Activated CD4-positive, alpha-beta T cell treated with anti-CD3 and anti-CD28 coated beads for 36 hours (primary cell): ENCODE measurements at regions not wholly inside any gene's neighbourhood (a gene's known extent, or its start where the extent isn't known, plus 50 kb on each side); places are given as distances from the start of the nearest gene placed in this dataset.
A peak's percentile ranks its signal among the peaks of the same experiment; 100 is the strongest.
"Not testable (repeated sequence)": the region's sequence is repeated elsewhere in the genome, so short reads cannot be mapped to it uniquely, and the experiment has no call there.

Experiments used
- ATAC-seq: fragments of 200-7000 bp; cut with Tn5 transposase; one replicate; pipeline ENCODE4 v1.10.0; 2021; ENCODE audit warnings: mild to moderate bottlenecking, moderate library complexity
- CTCF ChIA-PET: fragments of 350-600 bp; sonication (Branson Sonifier 250); formaldehyde crosslinking; loops from one replicate; lab custom pipeline; 2021; ENCODE audit warnings: antibody characterized with exemption; lab: Charles Lee
- POLR2A ChIA-PET: fragments of 350-600 bp; sonication (Branson Sonifier 250); formaldehyde crosslinking; loops from one replicate; lab custom pipeline; 2021; ENCODE audit warnings: antibody characterized with exemption, inconsistent platforms; lab: Charles Lee
- DNase-seq: peaks from one replicate; pipeline ENCODE4 v3.0.0-alpha.2; 2020
- H3K27ac Mint-ChIP-seq: one replicate; pipeline ENCODE4 v1.8.0; 2021; ENCODE audit warnings: mixed read lengths
- H3K27me3 Mint-ChIP-seq: one replicate; pipeline ENCODE4 v1.8.0; 2021; ENCODE audit warnings: mixed read lengths
- H3K36me3 Mint-ChIP-seq: one replicate; pipeline ENCODE4 v1.8.0; 2021; ENCODE audit warnings: low read depth, mixed read lengths
- H3K4me1 Mint-ChIP-seq: one replicate; pipeline ENCODE4 v1.8.0; 2021; ENCODE audit warnings: mixed read lengths
- H3K4me3 Mint-ChIP-seq: one replicate; pipeline ENCODE4 v1.8.0; 2021; ENCODE audit warnings: mild to moderate bottlenecking, moderate library complexity, mixed read lengths
- H3K9me3 Mint-ChIP-seq: one replicate; pipeline ENCODE4 v1.8.0; 2021; ENCODE audit warnings: low read depth, mixed read lengths
- intact Hi-C, 2 experiments: fragments of 100-400 bp; cut with DNase I in 1 of 2; cut with micrococcal nuclease in 1 of 2; formaldehyde crosslinking; loops; one replicate each; pipeline versions ENCODE4 v1.14.2 to v1.15.1; 2022 to 2024; cut with DNase I, micrococcal nuclease

- no peak for DNase-seq
- intact Hi-C loops = no loop called here
- Mint-ChIP-seq H3K27ac (no peak overlapping the region), H3K9me3 (no peaks in the 10 kb centered on the region), H3K27me3 (no peaks in the 10 kb centered on the region), H3K4me3 (no peak overlapping the region), H3K4me1 (peaks cover 9% of the 10 kb centered on the region), H3K36me3 (no peaks in the 10 kb centered on the region)
- peak; percentile 39 for ATAC-seq
- CTCF ChIA-PET = interaction anchor here (1.1 kb wide), 1 partner anchor 8 kb away, joined by 3 read pairs; no protein-coding TSS in a partner anchor
- POLR2A ChIA-PET = no interaction called here
Observed at GRCh38 chr17:14559264-14560119, 258.6 kb downstream of the HS3ST3B1 start.

- POLR2A ChIA-PET = no interaction called here
- ATAC-seq (no peak), DNase-seq (no peak)
- no peak overlapping the region for H3K27ac Mint-ChIP-seq
- no peaks in the 10 kb centered on the region for H3K27me3 Mint-ChIP-seq
- intact Hi-C loops = no loop called here
- CTCF ChIA-PET = no interaction called here
- no peaks in the 10 kb centered on the region for H3K36me3 Mint-ChIP-seq
- no peaks in the 10 kb centered on the region for H3K9me3 Mint-ChIP-seq
- H3K4me1 Mint-ChIP-seq = peaks cover 9% of the 10 kb centered on the region
- H3K4me3 Mint-ChIP-seq = no peak overlapping the region
Observed at GRCh38 chr17:14557480-14557879, 256.6 kb downstream of the HS3ST3B1 start.

GRCh38 chr17:14553847-14554246, 253.0 kb downstream of the HS3ST3B1 start:
- no peak overlapping the region for H3K27ac Mint-ChIP-seq
- H3K27me3 Mint-ChIP-seq = no peaks in the 10 kb centered on the region
- CTCF ChIA-PET = interaction anchor here (0.6 to 1.2 kb wide), 2 partner anchors 28 to 282 kb away, joined by 3 read pairs; no protein-coding TSS in a partner anchor
- no peak for DNase-seq
- intact Hi-C loops = loop anchor here in 1 of 2 experiments (5.0 kb wide), 2 partner anchors 252 to 957 kb away; partner anchors contain the start of gene HS3ST3B1
- no peak for ATAC-seq
- POLR2A ChIA-PET = no interaction called here
- peaks cover 3% of the 10 kb centered on the region for H3K4me1 Mint-ChIP-seq
- H3K36me3 Mint-ChIP-seq = no peaks in the 10 kb centered on the region
- no peak overlapping the region for H3K4me3 Mint-ChIP-seq
- H3K9me3 Mint-ChIP-seq = no peaks in the 10 kb centered on the region

- ChIA-PET CTCF (interaction anchor here (0.7 kb wide), 1 partner anchor 8 kb away, joined by 4 read pairs; no protein-coding TSS in a partner anchor), POLR2A (no interaction called here)
- H3K9me3 Mint-ChIP-seq = no peaks in the 10 kb centered on the region
- H3K4me3 Mint-ChIP-seq = no peak overlapping the region
- intact Hi-C loops = loop anchor here in 1 of 2 experiments (5.0 kb wide), 2 partner anchors 250 to 955 kb away; partner anchors contain the start of gene HS3ST3B1
- peaks cover 3% of the 10 kb centered on the region for H3K4me1 Mint-ChIP-seq
- DNase-seq (no peak), ATAC-seq (no peak)
- H3K36me3 Mint-ChIP-seq = no peaks in the 10 kb centered on the region
- no peak overlapping the region for H3K27ac Mint-ChIP-seq
- no peaks in the 10 kb centered on the region for H3K27me3 Mint-ChIP-seq
Observed at GRCh38 chr17:14552306-14552705, 251.4 kb downstream of the HS3ST3B1 start.

GRCh38 chr17:14547556-14547955, 246.7 kb downstream of the HS3ST3B1 start:
- CTCF ChIA-PET = no interaction called here
- POLR2A ChIA-PET = no interaction called here
- DNase-seq (no peak), ATAC-seq (no peak)
- intact Hi-C loops = no loop called here
- Mint-ChIP-seq H3K9me3 (peaks cover 2% of the 10 kb centered on the region), H3K4me3 (no peak overlapping the region), H3K27ac (no peak overlapping the region), H3K27me3 (peaks cover 1% of the 10 kb centered on the region), H3K4me1 (peaks cover 5% of the 10 kb centered on the region), H3K36me3 (no peaks in the 10 kb centered on the region)

- no peak overlapping the region for H3K4me3 Mint-ChIP-seq
- intact Hi-C loops = no loop called here
- no peak overlapping the region for H3K27ac Mint-ChIP-seq
- ChIA-PET CTCF (no interaction called here), POLR2A (no interaction called here)
- H3K9me3 Mint-ChIP-seq = peaks cover 2% of the 10 kb centered on the region
- DNase-seq (no peak), ATAC-seq (no peak)
- H3K36me3 Mint-ChIP-seq = no peaks in the 10 kb centered on the region
- H3K27me3 Mint-ChIP-seq = peaks cover 1% of the 10 kb centered on the region
- H3K4me1 Mint-ChIP-seq = peaks cover 5% of the 10 kb centered on the region
Observed at GRCh38 chr17:14547016-14547415, 246.1 kb downstream of the HS3ST3B1 start.

GRCh38 chr17:14545156-14545906, 244.4 kb downstream of the HS3ST3B1 start:
- intact Hi-C loops = no loop called here
- Mint-ChIP-seq H3K9me3 (peaks cover 2% of the 10 kb centered on the region), H3K36me3 (no peaks in the 10 kb centered on the region), H3K27ac (no peak overlapping the region), H3K4me1 (peaks cover 2% of the 10 kb centered on the region), H3K4me3 (no peak overlapping the region), H3K27me3 (peaks cover 1% of the 10 kb centered on the region)
- CTCF ChIA-PET = no interaction called here
- no peak for DNase-seq
- POLR2A ChIA-PET = no interaction called here
- no peak for ATAC-seq

GRCh38 chr17:14541714-14542113, 240.8 kb downstream of the HS3ST3B1 start:
- DNase-seq (no peak), ATAC-seq (no peak)
- Mint-ChIP-seq H3K36me3 (no peaks in the 10 kb centered on the region), H3K9me3 (peaks cover 2% of the 10 kb centered on the region), H3K27me3 (peaks cover 1% of the 10 kb centered on the region), H3K4me3 (no peak overlapping the region), H3K27ac (no peak overlapping the region), H3K4me1 (peaks cover 2% of the 10 kb centered on the region)
- intact Hi-C loops = no loop called here
- ChIA-PET CTCF (no interaction called here), POLR2A (no interaction called here)

GRCh38 chr17:14539801-14540200, 238.9 kb downstream of the HS3ST3B1 start:
- POLR2A ChIA-PET = no interaction called here
- Mint-ChIP-seq H3K9me3 (peaks cover 2% of the 10 kb centered on the region), H3K36me3 (no peaks in the 10 kb centered on the region), H3K27me3 (peaks cover 1% of the 10 kb centered on the region), H3K27ac (no peak overlapping the region), H3K4me1 (no peaks in the 10 kb centered on the region), H3K4me3 (no peak overlapping the region)
- intact Hi-C loops = no loop called here
- ATAC-seq (no peak), DNase-seq (no peak)
- CTCF ChIA-PET = interaction anchor here (0.7 to 1.2 kb wide), 2 partner anchors 15 to 447 kb away, joined by 3 read pairs; no protein-coding TSS in a partner anchor

GRCh38 chr17:14532242-14532641, 231.4 kb downstream of the HS3ST3B1 start:
- ATAC-seq, CTCF ChIA-PET, POLR2A ChIA-PET, DNase-seq, H3K36me3 Mint-ChIP-seq, intact Hi-C loops, H3K4me1 Mint-ChIP-seq, H3K4me3 Mint-ChIP-seq, H3K27me3 Mint-ChIP-seq, H3K27ac Mint-ChIP-seq: not testable (repeated sequence)
- H3K9me3 Mint-ChIP-seq = peaks cover 28% of the 10 kb centered on the region
